Ishikawa (cell line): ENCODE measurements at regions not wholly inside any gene's neighbourhood (a gene's known extent, or its start where the extent isn't known, plus 50 kb on each side); places are given as distances from the start of the nearest gene placed in this dataset.

Experiments used
- CEBPB ChIP-seq: IDR thresholded peaks from 2 replicates; pipeline ENCODE4 v1.6.1; 2012
- EGR1 ChIP-seq: IDR thresholded peaks from 2 replicates; pipeline ENCODE4 v1.6.1; 2012
- EP300 ChIP-seq: IDR thresholded peaks from 2 replicates; pipeline ENCODE4 v1.6.1; 2012; ENCODE audit warnings: borderline replicate concordance
- RAD21 ChIP-seq: IDR thresholded peaks from 2 replicates; pipeline ENCODE4 v1.6.1; 2012; ENCODE audit warnings: low read depth
- REST ChIP-seq: IDR thresholded peaks from 2 replicates; pipeline ENCODE4 v1.6.1; 2012; ENCODE audit warnings: low read depth, mild to moderate bottlenecking
- TAF1 ChIP-seq: IDR thresholded peaks from 2 replicates; pipeline ENCODE4 v1.6.1; 2012; ENCODE audit warnings: low read depth, mild to moderate bottlenecking
- YY1 ChIP-seq: IDR thresholded peaks from 2 replicates; pipeline ENCODE4 v1.6.1; 2012; ENCODE audit warnings: low read depth

GRCh38 chr12:66800046-66800445 lies 121.2 kb upstream of the GRIP1 start:
- TF ChIP-seq EGR1 (no peak), TAF1 (no peak), RAD21 (no peak), CEBPB (no peak), EP300 (no peak), REST (no peak), YY1 (no peak)
